ENCODE measurements at regions not wholly inside any gene's neighbourhood (a gene's known extent, or its start where the extent isn't known, plus 50 kb on each side); places are given as distances from the start of the nearest gene placed in this dataset.

- 85 to 91% methylated on average over 2 of the region's 2 CpGs for WGBS, 2 experiments
- no peaks in the 10 kb centered on the region for H3K36me3 ChIP-seq (ENCODE audit: control insufficient read depth, insufficient read depth, low read length)
- no peak overlapping the region for H3K4me3 ChIP-seq (ENCODE audit: insufficient read depth, low read depth, low read length)
- H3K4me1 ChIP-seq (ENCODE audit: control insufficient read depth, insufficient read depth, low read length): no peaks in the 10 kb centered on the region
- H3K27ac ChIP-seq (ENCODE audit: insufficient read depth, low read depth, low read length, poor library complexity, severe bottlenecking): no peak overlapping the region
- no peaks in the 10 kb centered on the region for H3K27me3 ChIP-seq (ENCODE audit: control insufficient read depth, insufficient read depth, low read length, poor library complexity, severe bottlenecking)
- no peaks in the 10 kb centered on the region for H3K9me3 ChIP-seq (ENCODE audit: control insufficient read depth, low read length)
Measured at GRCh38 chrX:95666056-95666455, 1018.6 kb upstream of the DIAPH2 start.

GRCh38 chrX:95675011-95675410 lies 1009.6 kb upstream of the DIAPH2 start:
- Histone ChIP-seq H3K27me3 (ENCODE audit: control insufficient read depth, insufficient read depth, low read length, poor library complexity, severe bottlenecking) (no peaks in the 10 kb centered on the region), H3K9me3 (ENCODE audit: control insufficient read depth, low read length) (no peaks in the 10 kb centered on the region), H3K4me3 (ENCODE audit: insufficient read depth, low read depth, low read length) (no peak overlapping the region), H3K36me3 (ENCODE audit: control insufficient read depth, insufficient read depth, low read length) (no peaks in the 10 kb centered on the region), H3K4me1 (ENCODE audit: control insufficient read depth, insufficient read depth, low read length) (no peaks in the 10 kb centered on the region), H3K27ac (ENCODE audit: insufficient read depth, low read depth, low read length, poor library complexity, severe bottlenecking) (no peak overlapping the region)
- WGBS, 2 experiments: 86 to 95% methylated on average over 2 of the region's 2 CpGs

- Histone ChIP-seq H3K27me3 (ENCODE audit: control insufficient read depth, insufficient read depth, low read length, poor library complexity, severe bottlenecking) (no peaks in the 10 kb centered on the region), H3K4me1 (ENCODE audit: control insufficient read depth, insufficient read depth, low read length) (no peaks in the 10 kb centered on the region), H3K9me3 (ENCODE audit: control insufficient read depth, low read length) (no peaks in the 10 kb centered on the region), H3K4me3 (ENCODE audit: insufficient read depth, low read depth, low read length) (no peak overlapping the region), H3K36me3 (ENCODE audit: control insufficient read depth, insufficient read depth, low read length) (no peaks in the 10 kb centered on the region), H3K27ac (ENCODE audit: insufficient read depth, low read depth, low read length, poor library complexity, severe bottlenecking) (no peak overlapping the region)
- 94 to 100% methylated on average over 3 of the region's 3 CpGs for WGBS, 2 experiments
Measured at GRCh38 chrX:95675794-95676193, 1008.8 kb upstream of the DIAPH2 start.

GRCh38 chrX:95678679-95679078 lies 1006.0 kb upstream of the DIAPH2 start:
- Histone ChIP-seq H3K27ac (ENCODE audit: insufficient read depth, low read depth, low read length, poor library complexity, severe bottlenecking) (no peak overlapping the region), H3K27me3 (ENCODE audit: control insufficient read depth, insufficient read depth, low read length, poor library complexity, severe bottlenecking) (no peaks in the 10 kb centered on the region), H3K36me3 (ENCODE audit: control insufficient read depth, insufficient read depth, low read length) (no peaks in the 10 kb centered on the region), H3K9me3 (ENCODE audit: control insufficient read depth, low read length) (no peaks in the 10 kb centered on the region), H3K4me1 (ENCODE audit: control insufficient read depth, insufficient read depth, low read length) (no peaks in the 10 kb centered on the region), H3K4me3 (ENCODE audit: insufficient read depth, low read depth, low read length) (no peak overlapping the region)
- 90 to 92% methylated on average over 2 to 3 of the region's 4 CpGs for WGBS, 2 experiments

- no peaks in the 10 kb centered on the region for H3K27me3 ChIP-seq (ENCODE audit: control insufficient read depth, insufficient read depth, low read length, poor library complexity, severe bottlenecking)
Measured at GRCh38 chrX:95693365-95693764, 991.3 kb upstream of the DIAPH2 start.

GRCh38 chrX:95703696-95704095 lies 980.9 kb upstream of the DIAPH2 start:
- WGBS, 2 experiments: 88% methylated on average over 1 of the region's 1 CpG; no CpG with 5 or more reads in 1 of the 2 experiments
- H3K36me3 ChIP-seq (ENCODE audit: control insufficient read depth, insufficient read depth, low read length): no peaks in the 10 kb centered on the region
- no peaks in the 10 kb centered on the region for H3K27me3 ChIP-seq (ENCODE audit: control insufficient read depth, insufficient read depth, low read length, poor library complexity, severe bottlenecking)
- H3K9me3 ChIP-seq (ENCODE audit: control insufficient read depth, low read length): no peaks in the 10 kb centered on the region
- H3K4me1 ChIP-seq (ENCODE audit: control insufficient read depth, insufficient read depth, low read length): no peaks in the 10 kb centered on the region
- no peak overlapping the region for H3K27ac ChIP-seq (ENCODE audit: insufficient read depth, low read depth, low read length, poor library complexity, severe bottlenecking)
- no peak overlapping the region for H3K4me3 ChIP-seq (ENCODE audit: insufficient read depth, low read depth, low read length)

More at GRCh38 chrX:95693365-95693764, 991.3 kb upstream of the DIAPH2 start:
- Histone ChIP-seq H3K4me3 (ENCODE audit: insufficient read depth, low read depth, low read length) (no peak overlapping the region), H3K4me1 (ENCODE audit: control insufficient read depth, insufficient read depth, low read length) (no peaks in the 10 kb centered on the region), H3K36me3 (ENCODE audit: control insufficient read depth, insufficient read depth, low read length) (no peaks in the 10 kb centered on the region), H3K9me3 (ENCODE audit: control insufficient read depth, low read length) (no peaks in the 10 kb centered on the region), H3K27ac (ENCODE audit: insufficient read depth, low read depth, low read length, poor library complexity, severe bottlenecking) (no peak overlapping the region)
- 85 to 95% methylated on average over 2 of the region's 2 CpGs for WGBS, 2 experiments

GRCh38 chrX:95716841-95717240 lies 967.8 kb upstream of the DIAPH2 start:
- Histone ChIP-seq H3K36me3 (ENCODE audit: control insufficient read depth, insufficient read depth, low read length) (no peaks in the 10 kb centered on the region), H3K27ac (ENCODE audit: insufficient read depth, low read depth, low read length, poor library complexity, severe bottlenecking) (no peak overlapping the region), H3K4me1 (ENCODE audit: control insufficient read depth, insufficient read depth, low read length) (no peaks in the 10 kb centered on the region), H3K4me3 (ENCODE audit: insufficient read depth, low read depth, low read length) (no peak overlapping the region), H3K27me3 (ENCODE audit: control insufficient read depth, insufficient read depth, low read length, poor library complexity, severe bottlenecking) (no peaks in the 10 kb centered on the region), H3K9me3 (ENCODE audit: control insufficient read depth, low read length) (no peaks in the 10 kb centered on the region)
- 86 to 100% methylated on average over 1 to 3 of the region's 4 CpGs for WGBS, 2 experiments

- Histone ChIP-seq H3K36me3 (ENCODE audit: control insufficient read depth, insufficient read depth, low read length) (no peaks in the 10 kb centered on the region), H3K4me1 (ENCODE audit: control insufficient read depth, insufficient read depth, low read length) (no peaks in the 10 kb centered on the region), H3K9me3 (ENCODE audit: control insufficient read depth, low read length) (no peaks in the 10 kb centered on the region), H3K27me3 (ENCODE audit: control insufficient read depth, insufficient read depth, low read length, poor library complexity, severe bottlenecking) (no peaks in the 10 kb centered on the region), H3K4me3 (ENCODE audit: insufficient read depth, low read depth, low read length) (no peak overlapping the region), H3K27ac (ENCODE audit: insufficient read depth, low read depth, low read length, poor library complexity, severe bottlenecking) (no peak overlapping the region)
- WGBS, 2 experiments: 90 to 92% methylated on average over 4 of the region's 4 CpGs
Measured at GRCh38 chrX:95718746-95719145, 965.9 kb upstream of the DIAPH2 start.

GRCh38 chrX:95721011-95721410 lies 963.6 kb upstream of the DIAPH2 start:
- WGBS, 2 experiments: 71 to 88% methylated on average over 1 to 3 of the region's 4 CpGs
- Histone ChIP-seq H3K4me3 (ENCODE audit: insufficient read depth, low read depth, low read length) (no peak overlapping the region), H3K36me3 (ENCODE audit: control insufficient read depth, insufficient read depth, low read length) (no peaks in the 10 kb centered on the region), H3K4me1 (ENCODE audit: control insufficient read depth, insufficient read depth, low read length) (no peaks in the 10 kb centered on the region), H3K9me3 (ENCODE audit: control insufficient read depth, low read length) (no peaks in the 10 kb centered on the region), H3K27me3 (ENCODE audit: control insufficient read depth, insufficient read depth, low read length, poor library complexity, severe bottlenecking) (no peaks in the 10 kb centered on the region), H3K27ac (ENCODE audit: insufficient read depth, low read depth, low read length, poor library complexity, severe bottlenecking) (no peak overlapping the region)

GRCh38 chrX:95728446-95728845 lies 956.2 kb upstream of the DIAPH2 start:
- Histone ChIP-seq H3K36me3 (ENCODE audit: control insufficient read depth, insufficient read depth, low read length) (no peaks in the 10 kb centered on the region), H3K4me3 (ENCODE audit: insufficient read depth, low read depth, low read length) (no peak overlapping the region), H3K27ac (ENCODE audit: insufficient read depth, low read depth, low read length, poor library complexity, severe bottlenecking) (no peak overlapping the region), H3K27me3 (ENCODE audit: control insufficient read depth, insufficient read depth, low read length, poor library complexity, severe bottlenecking) (no peaks in the 10 kb centered on the region), H3K9me3 (ENCODE audit: control insufficient read depth, low read length) (no peaks in the 10 kb centered on the region), H3K4me1 (ENCODE audit: control insufficient read depth, insufficient read depth, low read length) (no peaks in the 10 kb centered on the region)
- 80 to 94% methylated on average over 1 of the region's 1 CpG for WGBS, 2 experiments

- 94 to 100% methylated on average over 2 of the region's 3 CpGs for WGBS, 2 experiments
- Histone ChIP-seq H3K27ac (ENCODE audit: insufficient read depth, low read depth, low read length, poor library complexity, severe bottlenecking) (no peak overlapping the region), H3K9me3 (ENCODE audit: control insufficient read depth, low read length) (no peaks in the 10 kb centered on the region)
Measured at GRCh38 chrX:95729401-95729800, 955.2 kb upstream of the DIAPH2 start.

More at GRCh38 chrX:95729401-95729800, 955.2 kb upstream of the DIAPH2 start:
- no peaks in the 10 kb centered on the region for H3K27me3 ChIP-seq (ENCODE audit: control insufficient read depth, insufficient read depth, low read length, poor library complexity, severe bottlenecking)
- H3K4me1 ChIP-seq (ENCODE audit: control insufficient read depth, insufficient read depth, low read length): no peaks in the 10 kb centered on the region
- H3K4me3 ChIP-seq (ENCODE audit: insufficient read depth, low read depth, low read length): no peak overlapping the region
- H3K36me3 ChIP-seq (ENCODE audit: control insufficient read depth, insufficient read depth, low read length): no peaks in the 10 kb centered on the region
